OCI-LY7 (cell line): ENCODE measurements at regions not wholly inside any gene's neighbourhood (a gene's known extent, or its start where the extent isn't known, plus 50 kb on each side); places are given as distances from the start of the nearest gene placed in this dataset.

Experiments
- BruUV-seq: library from RNA; stranded (reverse); fragments of 400-500 nt; replicated peaks from 2 replicates; lab custom pipeline; 2021; lab: Mats Ljungman, UMichigan
- CTCF ChIA-PET: fragments of 300-600 bp; sonication (Branson Sonifier 250); formaldehyde crosslinking; loops from one replicate; lab custom pipeline; 2022; ENCODE audit warnings: antibody characterized with exemption; ENCODE audit not compliant: unreplicated experiment; lab: Charles Lee
- POLR2A ChIA-PET: fragments of 300-600 bp; sonication (Branson Sonifier 250); formaldehyde crosslinking; loops from one replicate; lab custom pipeline; 2022; ENCODE audit warnings: antibody characterized with exemption; lab: Charles Lee
- DNase-seq: peaks from one replicate; pipeline ENCODE4 v3.0.0-alpha.2; 2015; ENCODE audit warnings: low spot score
- H2AFZ ChIP-seq: fragments of 200-600 bp; sonication (generic), shearing (Covaris generic); 2 replicates; pipeline ENCODE4 v1.6.1; 2014; ENCODE audit warnings: mild to moderate bottlenecking, antibody characterized with exemption, low read length, moderate library complexity
- H3K27ac ChIP-seq: fragments of 200-600 bp; sonication (generic); 2 replicates; pipeline ENCODE4 v1.5.1; 2014; ENCODE audit warnings: mixed run types, low read depth, mild to moderate bottlenecking, moderate library complexity, low read length, inconsistent platforms; ENCODE audit not compliant: poor library complexity, severe bottlenecking
- H3K36me3 ChIP-seq: fragments of 200-600 bp; sonication (generic); 2 replicates; pipeline ENCODE4 v1.6.1; 2014; ENCODE audit warnings: mild to moderate bottlenecking, antibody characterized with exemption, low read length, moderate library complexity, mixed read lengths; ENCODE audit not compliant: insufficient read depth
- H3K4me1 ChIP-seq: fragments of 200-600 bp; sonication (generic); 2 replicates; pipeline ENCODE4 v1.5.1; 2014; ENCODE audit warnings: mild to moderate bottlenecking, low read length; ENCODE audit not compliant: insufficient read depth, poor library complexity, severe bottlenecking
- H3K4me2 ChIP-seq: fragments of 200-600 bp; sonication (generic); 2 replicates; pipeline ENCODE4 v1.6.1; 2014; ENCODE audit warnings: mild to moderate bottlenecking, low read length
- H3K4me3 ChIP-seq: fragments of 200-600 bp; sonication (generic); 2 replicates; pipeline ENCODE4 v1.5.1; 2014; ENCODE audit warnings: mild to moderate bottlenecking, low read depth, low read length; ENCODE audit not compliant: poor library complexity, severe bottlenecking
- H3K79me2 ChIP-seq: fragments of 200-600 bp; sonication (generic); 2 replicates; pipeline ENCODE4 v1.6.1; 2016; ENCODE audit warnings: low read depth, mild to moderate bottlenecking, low read length, moderate library complexity, mixed read lengths; ENCODE audit not compliant: insufficient read depth
- H3K9me2 ChIP-seq: fragments of 200-600 bp; sonication (generic); 2 replicates; pipeline ENCODE4 v1.6.1; 2016; ENCODE audit warnings: mild to moderate bottlenecking, low read length, mixed read lengths; ENCODE audit not compliant: insufficient read depth
- H3K9me3 ChIP-seq: fragments of 200-600 bp; sonication (generic); 2 replicates; pipeline ENCODE4 v1.6.1; 2014; ENCODE audit warnings: mild to moderate bottlenecking, mixed run types, low read length, mixed read lengths
- H4K20me1 ChIP-seq: fragments of 200-600 bp; sonication (generic); 2 replicates; pipeline ENCODE4 v1.6.1; 2014; ENCODE audit warnings: mild to moderate bottlenecking, antibody characterized with exemption, low read length, moderate library complexity, mixed read lengths; ENCODE audit not compliant: insufficient read depth
- EZH2phosphoT487 ChIP-seq: fragments of 200-600 bp; sonication (generic); IDR thresholded peaks from 2 replicates; pipeline ENCODE4 v1.6.1; 2018; ENCODE audit warnings: low read depth, borderline replicate concordance, mild to moderate bottlenecking, mixed run types, antibody characterized with exemption, low read length, moderate library complexity, mixed read lengths
- intact Hi-C: fragments of 100-400 bp; cut with micrococcal nuclease; formaldehyde crosslinking; loops from one replicate; pipeline ENCODE4 v1.10.0; 2022; ENCODE audit not compliant: unreplicated experiment
- TF ChIP-seq, protein P1 (sequence below): fragments of 200-600 bp; sonication (generic); conservative IDR thresholded peaks from 2 replicates; pipeline ENCODE4 v1.5.1; 2014; ENCODE audit warnings: mild to moderate bottlenecking, antibody characterized with exemption, low read length, moderate library complexity, mixed read lengths

DNA sequence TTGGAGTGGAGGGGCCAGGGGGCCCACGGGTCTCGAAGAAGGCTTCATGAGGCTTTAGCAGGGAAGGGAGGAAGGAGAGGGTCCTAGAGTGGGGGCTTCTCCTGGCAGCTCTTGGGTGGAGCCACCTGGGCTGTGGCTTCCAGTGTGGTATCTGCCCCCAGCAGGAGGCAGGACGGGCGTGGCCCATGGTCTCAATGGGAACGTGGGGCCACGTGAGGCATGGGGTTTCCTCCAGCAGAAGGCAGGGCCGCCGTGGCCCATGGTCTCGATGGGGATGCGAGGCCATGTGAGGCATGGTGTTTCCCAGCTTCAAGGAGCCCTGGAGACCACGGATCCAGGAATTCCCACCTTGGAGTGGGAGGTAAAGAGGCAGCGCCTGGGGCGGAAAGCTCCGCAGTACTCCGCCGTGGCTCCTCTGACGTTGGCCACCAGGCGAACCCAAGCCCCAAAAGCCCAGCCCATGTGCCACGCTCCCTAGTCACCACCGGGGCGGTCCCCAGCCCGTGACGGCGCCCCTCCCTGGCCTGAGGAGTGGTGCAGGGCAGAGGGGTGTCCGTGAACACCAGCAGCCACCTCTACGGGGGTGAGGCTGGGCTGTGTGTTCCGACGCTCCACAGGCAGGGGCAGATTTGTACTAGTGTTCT, 62.0 kb upstream of the GATA5 start:
- no TSS peak for BruUV-seq
- no peak overlapping the region for H2AFZ ChIP-seq

DNA sequence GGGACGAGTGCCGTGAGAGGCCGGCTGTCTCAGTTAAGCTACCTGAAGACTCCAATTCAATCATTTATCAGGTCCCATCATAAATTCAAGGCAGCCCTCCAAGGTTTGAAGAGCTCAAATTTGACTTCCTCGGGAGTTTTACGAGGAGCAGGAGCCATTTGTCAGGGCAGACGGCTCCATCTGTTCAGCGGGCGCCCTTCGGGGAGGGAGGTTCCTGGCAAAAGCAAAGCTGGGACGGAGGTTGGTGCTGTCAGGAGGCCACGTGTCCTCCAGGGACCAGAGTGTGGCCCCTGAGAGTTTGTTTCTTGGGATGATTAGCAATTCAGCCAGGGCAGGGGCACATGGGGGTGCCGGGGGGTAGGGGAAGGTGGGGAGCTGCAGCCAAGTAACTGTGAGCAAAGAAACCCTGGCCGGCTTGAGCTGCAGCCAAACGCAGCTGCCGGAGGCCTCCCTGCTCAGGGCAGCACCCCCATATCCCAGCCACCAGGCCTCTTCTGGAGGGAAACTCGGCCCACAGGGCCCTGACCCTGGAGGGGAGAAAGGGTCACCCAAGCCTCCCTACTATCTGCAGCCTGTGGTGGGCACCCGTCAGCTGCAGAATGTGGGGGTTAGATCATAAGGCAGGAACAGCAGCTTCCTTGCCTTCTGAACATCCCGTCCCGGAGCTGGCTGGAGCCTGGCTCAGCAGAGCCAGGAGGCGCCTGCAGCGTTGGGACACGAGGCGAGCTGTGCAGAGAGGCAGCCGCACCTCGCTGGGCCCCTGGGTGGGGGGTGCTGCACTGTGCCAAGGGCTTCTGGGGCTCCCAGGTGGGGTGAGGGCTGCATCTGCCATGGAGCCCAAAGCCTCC, 63.6 kb upstream of the GATA5 start:
- no TSS peak for BruUV-seq
- intact Hi-C loops: no loop called here
- TF ChIP-seq EZH2phosphoT487: no peak
- TF ChIP-seq, protein P1, sequence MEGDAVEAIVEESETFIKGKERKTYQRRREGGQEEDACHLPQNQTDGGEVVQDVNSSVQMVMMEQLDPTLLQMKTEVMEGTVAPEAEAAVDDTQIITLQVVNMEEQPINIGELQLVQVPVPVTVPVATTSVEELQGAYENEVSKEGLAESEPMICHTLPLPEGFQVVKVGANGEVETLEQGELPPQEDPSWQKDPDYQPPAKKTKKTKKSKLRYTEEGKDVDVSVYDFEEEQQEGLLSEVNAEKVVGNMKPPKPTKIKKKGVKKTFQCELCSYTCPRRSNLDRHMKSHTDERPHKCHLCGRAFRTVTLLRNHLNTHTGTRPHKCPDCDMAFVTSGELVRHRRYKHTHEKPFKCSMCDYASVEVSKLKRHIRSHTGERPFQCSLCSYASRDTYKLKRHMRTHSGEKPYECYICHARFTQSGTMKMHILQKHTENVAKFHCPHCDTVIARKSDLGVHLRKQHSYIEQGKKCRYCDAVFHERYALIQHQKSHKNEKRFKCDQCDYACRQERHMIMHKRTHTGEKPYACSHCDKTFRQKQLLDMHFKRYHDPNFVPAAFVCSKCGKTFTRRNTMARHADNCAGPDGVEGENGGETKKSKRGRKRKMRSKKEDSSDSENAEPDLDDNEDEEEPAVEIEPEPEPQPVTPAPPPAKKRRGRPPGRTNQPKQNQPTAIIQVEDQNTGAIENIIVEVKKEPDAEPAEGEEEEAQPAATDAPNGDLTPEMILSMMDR: no peak

More for the DNA sequence above, 62.0 kb upstream of the GATA5 start:
- ChIA-PET POLR2A (no interaction called here), CTCF (interaction anchor here (0.6 kb wide), 1 partner anchor 87 kb away, joined by 4 read pairs; no protein-coding TSS in a partner anchor)
- no peaks in the 10 kb centered on the region for H3K4me1 ChIP-seq
- H3K4me3 ChIP-seq: no peak overlapping the region
- no peaks in the 10 kb centered on the region for H3K79me2 ChIP-seq
- intact Hi-C loops: no loop called here
- H3K27ac ChIP-seq: no peak overlapping the region
- TF ChIP-seq, protein P1: no peak
- TF ChIP-seq EZH2phosphoT487: no peak
- no peaks in the 10 kb centered on the region for H3K36me3 ChIP-seq
- no peaks in the 10 kb centered on the region for H3K9me3 ChIP-seq
- H3K4me2 ChIP-seq: no peak overlapping the region
- DNase-seq: no peak
- no peaks in the 10 kb centered on the region for H3K9me2 ChIP-seq
- no peaks in the 10 kb centered on the region for H4K20me1 ChIP-seq

More for the DNA sequence above, 63.6 kb upstream of the GATA5 start:
- Histone ChIP-seq H3K27ac (no peak overlapping the region), H3K36me3 (no peaks in the 10 kb centered on the region), H3K4me1 (no peaks in the 10 kb centered on the region), H3K9me2 (no peaks in the 10 kb centered on the region), H3K4me3 (no peak overlapping the region), H3K9me3 (no peaks in the 10 kb centered on the region), H3K4me2 (no peak overlapping the region), H2AFZ (no peak overlapping the region), H4K20me1 (no peaks in the 10 kb centered on the region), H3K79me2 (no peaks in the 10 kb centered on the region)
- CTCF ChIA-PET: no interaction called here
- DNase-seq: no peak
- POLR2A ChIA-PET: interaction anchor here (0.6 kb wide), 1 partner anchor 660 kb away, joined by 3 read pairs; no protein-coding TSS in a partner anchor
